HG02588 (cell line): ENCODE measurements at regions not wholly inside any gene's neighbourhood (a gene's known extent, or its start where the extent isn't known, plus 50 kb on each side); places are given as distances from the start of the nearest gene placed in this dataset.

Source experiments
- ATAC-seq: cut with Tn5 transposase; IDR thresholded peaks from one replicate; pipeline ENCODE4 v1.9.1; 2021; ENCODE audit warnings: mild to moderate bottlenecking, moderate library complexity; ENCODE audit not compliant: unreplicated experiment

DNA sequence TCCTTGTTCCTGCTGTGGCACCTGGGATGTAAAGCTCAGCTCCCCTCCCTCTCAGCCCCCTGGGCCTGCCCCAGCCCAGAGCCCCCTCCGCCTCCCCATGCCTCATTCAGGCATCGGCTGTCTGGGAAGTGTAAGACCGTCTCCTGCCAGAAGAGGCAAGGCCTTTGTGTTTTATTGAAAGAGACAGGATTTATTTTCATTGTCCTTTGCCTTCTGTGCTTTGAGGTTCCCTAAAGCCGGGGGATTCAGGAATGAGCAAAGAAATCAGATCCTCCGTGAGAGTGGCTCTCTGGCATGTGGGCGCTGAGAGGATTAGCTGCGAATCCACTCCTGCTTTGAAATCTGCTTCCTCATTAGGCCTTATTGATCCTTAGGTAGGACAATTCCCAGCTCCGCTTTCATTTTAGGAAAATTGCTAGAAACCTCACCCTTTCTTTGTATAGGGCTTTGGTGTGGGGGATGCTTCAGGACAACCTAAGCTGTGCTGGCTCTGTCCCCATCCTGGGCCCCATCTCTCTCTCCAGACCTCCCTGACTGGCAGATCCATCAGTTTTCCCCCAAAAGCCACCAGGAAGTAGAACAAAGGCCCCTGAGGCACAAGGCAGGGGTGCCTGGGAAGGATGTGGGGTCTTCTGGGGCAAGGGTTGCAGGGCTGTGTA is 211.5 kb upstream of the TNRC6C start:
- ATAC-seq, result no peak

- ATAC-seq, result no peak
Observed at GRCh38 chr17:77748436-77748835, 210.1 kb upstream of the TNRC6C start.

- ATAC-seq, result no peak
Observed at GRCh38 chr17:77749321-77749751, 209.2 kb upstream of the TNRC6C start.

GRCh38 chr17:77749989-77750388 is 208.5 kb upstream of the TNRC6C start:
- no peak for ATAC-seq

DNA sequence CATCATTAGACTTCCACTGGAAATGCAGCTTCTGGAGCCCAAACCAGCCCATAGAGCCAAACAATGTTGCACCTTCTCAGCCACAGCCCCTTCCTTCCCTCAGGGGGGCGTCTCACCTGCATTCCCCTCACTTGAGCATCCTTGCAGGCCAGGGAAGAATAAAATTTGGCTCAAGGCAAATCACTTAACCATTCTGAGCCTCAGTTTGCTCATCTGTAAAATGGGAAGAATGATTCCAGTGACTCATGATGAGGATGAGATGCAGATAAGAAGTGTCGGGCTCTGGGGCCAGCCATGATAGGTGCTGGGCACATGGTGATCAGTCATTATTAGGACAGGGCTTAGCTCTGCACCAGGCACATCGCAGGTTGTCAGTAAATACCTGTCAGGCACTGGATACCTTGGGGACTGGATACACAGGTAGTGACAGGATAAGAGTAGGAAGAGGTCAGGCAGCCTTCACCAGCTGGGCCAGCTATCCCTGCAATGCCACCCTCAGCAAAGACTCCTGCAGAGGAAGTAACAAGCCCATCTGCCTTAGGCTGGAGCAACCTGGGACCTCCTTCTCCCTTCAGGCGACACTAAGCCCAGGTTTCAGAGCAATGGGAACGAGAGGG is 208.0 kb upstream of the TNRC6C start:
- ATAC-seq, result no peak

DNA sequence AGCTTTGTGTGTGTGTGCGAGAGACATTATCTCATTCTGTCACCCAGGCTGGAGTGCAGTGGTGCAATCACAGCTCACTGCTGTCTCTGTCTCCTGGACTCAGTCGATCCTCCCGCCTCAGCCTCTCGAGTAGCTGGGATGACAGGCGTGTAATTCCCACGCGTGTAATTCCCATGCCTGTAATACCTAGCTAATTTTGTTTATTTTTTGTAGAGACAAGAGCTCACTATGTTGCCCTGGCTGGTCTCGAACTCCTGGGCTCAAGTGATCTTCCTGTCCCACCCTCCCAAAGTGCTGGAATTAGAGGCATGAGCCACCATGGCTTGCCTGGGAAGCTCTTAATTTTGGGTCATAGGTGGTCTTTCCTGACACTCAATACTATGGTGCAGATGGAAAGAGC is 205.3 kb upstream of the TNRC6C start:
- ATAC-seq, result no peak

DNA sequence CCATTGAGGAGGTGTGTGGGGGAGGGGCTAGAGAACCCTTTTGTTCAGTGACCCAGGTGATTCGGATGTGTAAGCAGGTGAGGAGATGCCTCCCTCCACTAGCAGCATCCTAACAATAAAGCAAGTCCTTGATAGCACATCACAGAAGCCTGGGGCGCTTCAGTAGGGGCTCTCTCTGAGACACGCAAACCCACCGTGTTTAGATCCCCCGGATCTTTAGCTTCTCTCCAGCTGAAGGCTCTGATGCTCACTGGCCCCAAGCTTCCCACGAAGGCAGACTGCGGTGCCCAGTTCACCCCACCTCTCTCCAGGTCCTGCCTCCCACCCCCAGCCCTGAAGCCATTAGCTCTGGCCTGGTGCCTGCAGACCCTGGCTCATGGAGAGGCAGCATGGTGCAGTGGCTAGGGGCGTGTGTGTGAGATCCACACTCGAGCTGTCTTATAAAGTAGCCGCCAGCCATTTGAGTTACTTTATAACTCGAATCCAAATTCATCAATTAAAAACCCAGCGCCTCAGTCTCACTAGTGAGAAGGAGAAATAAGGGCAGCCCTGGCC is 204.7 kb upstream of the TNRC6C start:
- ATAC-seq, result no peak

DNA sequence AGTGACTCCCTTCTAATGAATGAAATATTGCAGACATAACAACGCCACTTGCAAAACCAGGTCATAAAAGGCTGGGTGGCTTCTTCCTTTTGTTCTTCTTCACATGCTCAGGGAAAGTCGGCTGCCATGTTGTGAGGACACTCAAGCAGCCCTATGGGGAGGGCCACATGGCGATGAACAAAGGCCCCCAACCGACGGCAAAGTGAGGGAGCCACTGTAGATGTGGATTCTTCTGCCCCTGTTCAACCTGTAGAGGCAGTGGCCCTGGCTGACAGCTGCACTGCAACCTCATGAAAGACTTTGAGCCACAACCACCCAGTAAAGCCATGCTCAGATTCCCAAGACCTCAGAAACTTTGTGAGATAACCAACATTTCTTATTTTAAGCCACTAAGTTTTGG is 203.5 kb upstream of the TNRC6C start:
- no peak for ATAC-seq

GRCh38 chr17:77755410-77755963 is 203.0 kb upstream of the TNRC6C start:
- ATAC-seq, result no peak

GRCh38 chr17:77756028-77756427 is 202.5 kb upstream of the TNRC6C start:
- ATAC-seq, result no peak

GRCh38 chr17:77756846-77757560 is 201.5 kb upstream of the TNRC6C start:
- no peak for ATAC-seq

DNA sequence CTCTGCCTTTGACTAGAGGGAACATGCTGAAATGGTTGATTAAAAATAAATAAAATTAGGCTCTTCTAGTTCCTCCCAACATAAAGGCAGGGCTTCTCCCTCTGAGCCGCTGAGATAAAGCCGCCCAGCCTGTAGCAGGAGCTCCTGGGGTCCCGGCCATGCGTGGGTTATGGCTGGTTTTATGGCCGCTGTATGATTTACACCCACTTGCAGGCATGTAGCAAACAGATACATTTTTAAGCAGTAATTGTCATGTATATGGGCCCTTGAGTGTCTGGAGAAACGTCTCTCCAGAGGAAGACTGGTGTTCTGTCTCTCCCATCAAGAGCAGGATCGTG is 201.0 kb upstream of the TNRC6C start:
- no peak for ATAC-seq

- ATAC-seq, result no peak
Observed at GRCh38 chr17:77763023-77763422, 195.5 kb upstream of the TNRC6C start.

DNA sequence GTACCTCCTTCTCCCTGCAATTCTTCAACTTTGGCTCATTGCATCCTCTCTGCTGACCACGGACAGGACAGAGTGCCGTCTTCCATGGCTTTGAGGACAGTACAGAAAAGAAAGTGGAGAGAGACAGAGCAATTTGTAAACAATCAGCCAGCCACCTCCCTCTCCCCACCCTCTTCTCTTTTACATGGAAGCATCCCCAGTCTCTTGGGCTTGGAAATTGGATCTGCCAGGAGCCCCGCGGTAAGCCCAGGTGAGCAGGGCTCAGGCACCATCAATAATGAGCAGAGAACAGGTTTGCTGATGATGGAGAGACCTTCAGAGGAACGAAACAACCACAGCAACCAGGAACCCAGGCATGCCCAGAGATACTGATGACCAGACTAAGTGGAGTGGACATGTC is 194.9 kb upstream of the TNRC6C start:
- ATAC-seq, result no peak

GRCh38 chr17:77765292-77765691 is 193.2 kb upstream of the TNRC6C start:
- ATAC-seq, result no peak

DNA sequence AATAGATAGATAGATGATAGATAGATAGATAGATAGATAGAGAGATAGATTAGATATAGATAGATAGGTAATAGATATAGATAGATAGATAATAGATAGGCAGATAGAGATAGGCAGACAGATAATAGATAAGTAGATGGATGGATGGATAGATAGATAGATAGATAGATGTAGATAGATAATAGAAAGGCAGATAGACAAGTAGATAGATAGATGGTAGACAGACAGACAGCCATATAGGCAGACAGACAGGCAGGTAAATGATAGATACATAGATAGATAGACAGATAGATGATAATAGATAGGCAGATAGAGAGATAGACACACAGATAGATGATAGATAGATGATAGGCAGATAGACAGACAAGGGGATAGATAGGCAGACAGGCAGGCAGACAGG is 191.4 kb upstream of the TNRC6C start:
- no peak for ATAC-seq

DNA sequence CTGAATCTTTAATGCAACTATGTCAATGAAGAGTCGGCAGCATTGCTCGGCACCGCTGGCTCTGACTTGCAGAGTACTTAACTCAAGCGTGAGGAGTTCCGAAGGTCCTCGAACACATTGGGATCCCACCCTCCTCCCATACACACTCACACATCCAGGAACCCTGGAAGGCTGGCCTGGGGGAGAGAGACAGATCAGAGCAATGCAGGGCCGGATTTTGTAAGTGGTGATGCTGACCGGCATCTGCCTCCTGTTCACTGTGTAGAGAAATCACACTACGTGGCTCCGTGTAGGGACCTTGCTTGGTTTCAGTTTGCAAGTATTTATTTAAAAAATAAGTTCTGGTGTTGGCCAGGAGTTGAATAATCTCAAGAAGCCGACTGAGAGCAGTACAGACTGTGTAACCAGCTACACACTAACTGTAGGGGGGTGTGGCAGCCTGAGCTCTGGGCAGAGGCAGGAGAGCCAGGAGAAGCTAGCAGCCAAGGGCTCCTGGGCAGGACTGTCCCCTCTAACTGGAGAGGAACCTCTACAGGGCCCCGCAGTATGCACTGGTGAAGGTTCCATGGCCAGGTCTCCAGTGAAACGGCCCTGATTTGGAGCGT is 190.2 kb upstream of the TNRC6C start:
- no peak for ATAC-seq

DNA sequence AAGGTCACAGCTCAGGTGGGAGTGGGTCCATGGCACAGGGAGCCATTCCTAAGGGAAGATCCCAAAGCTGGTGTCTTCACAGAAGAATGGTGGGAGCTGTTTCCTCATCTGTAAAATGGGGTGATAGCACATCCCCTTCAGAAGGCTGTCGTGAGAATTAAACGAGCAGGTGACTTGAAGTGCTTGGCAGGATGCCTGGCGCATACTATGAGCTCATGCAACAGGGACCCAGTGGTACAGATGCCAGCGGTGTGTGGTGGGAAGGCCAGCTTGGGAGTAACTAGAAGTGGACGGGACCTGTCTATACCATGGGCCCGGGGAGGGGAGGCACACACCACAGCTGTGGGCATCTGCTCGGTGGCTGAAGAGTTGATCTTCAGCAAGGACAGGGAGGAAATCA is 189.3 kb upstream of the TNRC6C start:
- no peak for ATAC-seq

DNA sequence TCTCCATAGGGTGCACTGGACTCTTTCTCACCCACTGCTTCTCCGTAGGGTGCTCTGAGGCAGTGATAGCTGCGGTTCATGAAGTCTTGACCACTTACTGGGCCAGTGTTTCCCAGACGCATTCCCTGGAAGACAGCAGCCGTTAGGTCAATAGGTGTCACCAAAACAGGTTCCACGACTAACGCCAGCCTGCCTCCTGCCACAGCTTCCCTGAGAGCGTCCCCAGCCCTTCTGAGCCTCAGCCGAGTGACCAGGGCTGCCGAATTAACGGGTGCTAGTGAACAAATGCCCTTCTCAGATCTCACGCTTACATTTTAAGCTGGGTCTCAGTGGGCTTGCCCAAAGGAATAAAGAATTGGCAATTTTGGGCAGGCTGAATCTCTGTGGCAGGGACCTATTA is 188.7 kb upstream of the TNRC6C start:
- ATAC-seq, result no peak

- no peak for ATAC-seq
Observed at GRCh38 chr17:77770331-77771105, 188.0 kb upstream of the TNRC6C start.

DNA sequence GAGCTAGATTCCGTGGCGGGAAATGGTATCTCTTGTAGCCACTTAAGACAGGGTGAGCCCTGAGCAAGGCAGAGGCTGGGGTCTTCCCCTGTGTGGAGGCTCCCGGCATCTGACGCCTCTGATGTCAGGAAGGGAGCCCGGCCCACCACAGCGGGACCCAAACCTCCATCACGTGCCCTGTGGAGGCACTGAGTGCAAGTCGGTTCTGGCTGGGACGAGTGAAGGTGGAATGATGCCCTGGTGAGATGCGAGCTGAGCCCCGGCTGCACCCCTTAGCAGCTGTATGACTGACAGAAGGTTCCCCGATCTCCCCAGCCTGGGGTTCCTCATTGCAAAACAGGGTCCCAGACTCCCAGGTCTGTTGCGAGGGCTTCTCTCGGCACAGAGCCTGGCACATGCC is 187.4 kb upstream of the TNRC6C start:
- ATAC-seq, result no peak
